Sigmoid colon (tissue), 6 donors: ENCODE measurements at regions not wholly inside any gene's neighbourhood (a gene's known extent, or its start where the extent isn't known, plus 50 kb on each side); places are given as distances from the start of the nearest gene placed in this dataset.

Source experiments
- DNase-seq: peaks from one replicate; pipeline ENCODE4 v3.0.0-alpha.2; 2019
- H3K27ac ChIP-seq, 4 donors: fragments of 200-600 bp; sonication (generic); one replicate each; pipeline ENCODE4 v1.5.1; 2016 to 2019; ENCODE audit warnings: mild to moderate bottlenecking in 1 of 4
- H3K27me3 ChIP-seq, 3 donors: fragments of 200-600 bp; sonication (generic); one replicate each; pipeline ENCODE4 v1.5.1; 2019; ENCODE audit warnings: mild to moderate bottlenecking in 1 of 3
- H3K36me3 ChIP-seq, 4 donors: fragments of 200-600 bp; sonication (generic); one replicate each; pipeline ENCODE4 v1.5.1; 2016 to 2019
- H3K4me1 ChIP-seq, 4 donors: fragments of 200-600 bp; sonication (generic); one replicate each; pipeline ENCODE4 v1.5.1; 2017 to 2019
- H3K4me3 ChIP-seq, 4 donors: fragments of 200-600 bp; sonication (generic); one replicate each; pipeline ENCODE4 v1.5.1; 2017 to 2019; ENCODE audit warnings: mild to moderate bottlenecking in 2 of 4, moderate library complexity in 1 of 4
- H3K9me3 ChIP-seq, 4 donors: fragments of 200-600 bp in 3 of 4; sonication (generic) in 3 of 4; one replicate each; pipeline versions ENCODE4 v1.5.1 to v1.6.1; 2013 to 2019
- CTCF ChIP-seq, 4 experiments: fragments of 450-650 bp in 3 of 4; fragments of 200-600 bp in 1 of 4; IDR thresholded peaks; one replicate each; pipeline ENCODE4 v1.5.1; 2016 to 2019; ENCODE audit warnings: antibody characterized with exemption in 4 of 4, mild to moderate bottlenecking in 3 of 4, moderate library complexity in 2 of 4
- EP300 ChIP-seq, 4 donors: sonication (generic); formaldehyde crosslinking; IDR thresholded peaks; one replicate each; pipeline ENCODE4 v1.6.1; 2017; ENCODE audit warnings: antibody characterized with exemption in 4 of 4
- POLR2A ChIP-seq, 2 donors: fragments of 450-650 bp; IDR thresholded peaks; one replicate each; pipeline ENCODE4 v1.6.1; 2016; ENCODE audit warnings: antibody characterized with exemption in 2 of 2, mild to moderate bottlenecking in 2 of 2, moderate library complexity in 2 of 2
- POLR2AphosphoS5 ChIP-seq, 4 donors: sonication (generic); formaldehyde crosslinking; IDR thresholded peaks; one replicate each; pipeline ENCODE4 v1.6.1; 2017; ENCODE audit warnings: antibody characterized with exemption in 4 of 4
- WGBS, 2 donors: extraction: QIAGEN DNeasy Blood & Tissue Kit; methylation state at CpG; one replicate each; pipeline ENCODE4 v1.1.7; 2013; 5-methylcytosine and 5-hydroxymethylcytosine counted together
- intact Hi-C: fragments of 100-400 bp; cut with DNase I; formaldehyde crosslinking; loops from one replicate; pipeline ENCODE4 v1.15.1; 2023
- donor health status: healthy with polysubstance abuse.
- donor health status: healthy.

GRCh38 chr2:173547499-173547898 is 192.8 kb downstream of the CDCA7 start:
- intact Hi-C loops = no loop called here
- no peak for DNase-seq
- Histone ChIP-seq H3K36me3 (no peaks in the 10 kb centered on the region), H3K27me3 (no peaks in the 10 kb centered on the region), H3K4me3 (no peak overlapping the region), H3K9me3 (no peaks in the 10 kb centered on the region), H3K4me1 (no peaks in the 10 kb centered on the region), H3K27ac (no peak overlapping the region)
- 80 to 89% methylated on average over 6 of the region's 6 CpGs for WGBS, 2 donors
- no peak for TF ChIP-seq POLR2AphosphoS5 (IDR thresholded peaks at IDR 0.05)
- no peak for TF ChIP-seq CTCF (IDR thresholded peaks at IDR 0.05)
- no peak for TF ChIP-seq EP300 (IDR thresholded peaks at IDR 0.05)

GRCh38 chr2:173550143-173550542 is 195.5 kb downstream of the CDCA7 start:
- WGBS, 2 donors = 62 to 75% methylated on average over 1 of the region's 1 CpG
- DNase-seq = no peak
- no peak for TF ChIP-seq POLR2AphosphoS5 (IDR thresholded peaks at IDR 0.05)
- TF ChIP-seq CTCF (IDR thresholded peaks at IDR 0.05) = no peak
- TF ChIP-seq POLR2A (IDR thresholded peaks at IDR 0.05) = no peak
- TF ChIP-seq EP300 (IDR thresholded peaks at IDR 0.05) = no peak
- H3K9me3 ChIP-seq = no peaks in the 10 kb centered on the region
- H3K36me3 ChIP-seq = no peaks in the 10 kb centered on the region
- no peak overlapping the region for H3K27ac ChIP-seq
- H3K27me3 ChIP-seq = no peaks in the 10 kb centered on the region
- H3K4me3 ChIP-seq = no peak overlapping the region
- intact Hi-C loops = no loop called here
- H3K4me1 ChIP-seq = no peaks in the 10 kb centered on the region

GRCh38 chr2:173552531-173552930 is 197.9 kb downstream of the CDCA7 start:
- 68 to 71% methylated on average over 3 of the region's 3 CpGs for WGBS, 2 donors
- intact Hi-C loops = loop anchor here (2.0 kb wide), 1 partner anchor 24 kb away; no protein-coding TSS in a partner anchor

GRCh38 chr2:173553593-173553992 is 198.9 kb downstream of the CDCA7 start:
- no peak overlapping the region for H3K4me3 ChIP-seq
- no peaks in the 10 kb centered on the region for H3K9me3 ChIP-seq
- TF ChIP-seq POLR2A (IDR thresholded peaks at IDR 0.05) = no peak
- no peak for TF ChIP-seq POLR2AphosphoS5 (IDR thresholded peaks at IDR 0.05)
- TF ChIP-seq EP300 (IDR thresholded peaks at IDR 0.05) = no peak
- no peak for TF ChIP-seq CTCF (IDR thresholded peaks at IDR 0.05)
- H3K4me1 ChIP-seq = peaks cover 0 to 5% (median 0%) of the 10 kb centered on the region in 4 donors
- DNase-seq = no peak
- peaks cover 0 to 12% (median 0%) of the 10 kb centered on the region in 3 donors for H3K27me3 ChIP-seq
- 18 to 59% methylated on average over 6 of the region's 6 CpGs for WGBS, 2 donors
- intact Hi-C loops = loop anchor here (2.0 kb wide), 1 partner anchor 23 kb away; no protein-coding TSS in a partner anchor
- H3K36me3 ChIP-seq = no peaks in the 10 kb centered on the region
- H3K27ac ChIP-seq = no peak overlapping the region

More at GRCh38 chr2:173552531-173552930, 197.9 kb downstream of the CDCA7 start:
- Histone ChIP-seq H3K27ac (no peak overlapping the region), H3K9me3 (no peaks in the 10 kb centered on the region), H3K4me1 (peaks cover 0 to 5% (median 0%) of the 10 kb centered on the region in 4 donors), H3K4me3 (no peak overlapping the region), H3K36me3 (no peaks in the 10 kb centered on the region), H3K27me3 (peaks cover 0 to 3% (median 0%) of the 10 kb centered on the region in 3 donors)
- TF ChIP-seq EP300 (IDR thresholded peaks at IDR 0.05) (no peak), POLR2AphosphoS5 (IDR thresholded peaks at IDR 0.05) (no peak), CTCF (IDR thresholded peaks at IDR 0.05) (no peak), POLR2A (IDR thresholded peaks at IDR 0.05) (no peak)
- DNase-seq = no peak

GRCh38 chr2:173555833-173556232 is 201.2 kb downstream of the CDCA7 start:
- H3K4me1 ChIP-seq = peaks cover 0 to 5% (median 0%) of the 10 kb centered on the region in 4 donors
- WGBS, 2 donors = 0 to 4% methylated on average over 1 of the region's 1 CpG
- DNase-seq = no peak
- H3K9me3 ChIP-seq = no peaks in the 10 kb centered on the region
- H3K27me3 ChIP-seq = peaks cover 0 to 22% (median 0%) of the 10 kb centered on the region in 3 donors
- no peak for TF ChIP-seq CTCF (IDR thresholded peaks at IDR 0.05)
- TF ChIP-seq EP300 (IDR thresholded peaks at IDR 0.05) = no peak
- TF ChIP-seq POLR2AphosphoS5 (IDR thresholded peaks at IDR 0.05) = no peak
- TF ChIP-seq POLR2A (IDR thresholded peaks at IDR 0.05) = no peak
- H3K36me3 ChIP-seq = no peaks in the 10 kb centered on the region
- H3K27ac ChIP-seq = no peak overlapping the region
- no peak overlapping the region for H3K4me3 ChIP-seq
- intact Hi-C loops = no loop called here
